GM21381 (cell line): ENCODE measurements at regions not wholly inside any gene's neighbourhood (a gene's known extent, or its start where the extent isn't known, plus 50 kb on each side); places are given as distances from the start of the nearest gene placed in this dataset.
A peak's percentile ranks its signal among the peaks of the same experiment; 100 is the strongest.
"Not testable (repeated sequence)": the region's sequence is repeated elsewhere in the genome, so short reads cannot be mapped to it uniquely, and the experiment has no call there.

Experiments
- ATAC-seq: cut with Tn5 transposase; IDR thresholded peaks from one replicate; pipeline ENCODE4 v1.9.1; 2021; ENCODE audit warnings: mild to moderate bottlenecking, moderate library complexity; ENCODE audit not compliant: unreplicated experiment

GRCh38 chr1:56133522-56134472, 445.6 kb downstream of the PLPP3 start:
- ATAC-seq = peak; percentile 43

- ATAC-seq = no peak
Observed at GRCh38 chr1:56132520-56132919, 446.8 kb downstream of the PLPP3 start.

DNA sequence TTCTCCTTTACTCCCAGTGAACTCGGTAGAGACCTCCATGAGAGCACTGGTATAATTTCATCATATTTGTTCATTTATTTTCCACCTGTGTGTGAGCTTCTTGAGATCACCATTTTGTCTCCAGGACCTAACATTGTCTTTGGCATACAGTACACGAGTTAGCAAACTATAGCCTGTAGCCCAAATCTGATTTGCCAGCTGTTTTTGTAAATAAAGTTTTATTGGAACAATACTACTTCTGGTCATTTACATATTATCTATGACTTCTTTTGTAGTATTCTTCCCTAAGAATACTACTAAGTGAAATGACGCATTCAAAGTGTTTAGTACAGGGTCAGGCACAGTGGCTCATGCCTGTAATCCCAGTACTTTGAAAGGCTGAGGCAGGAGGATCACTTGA, 449.5 kb downstream of the PLPP3 start:
- no peak for ATAC-seq

DNA sequence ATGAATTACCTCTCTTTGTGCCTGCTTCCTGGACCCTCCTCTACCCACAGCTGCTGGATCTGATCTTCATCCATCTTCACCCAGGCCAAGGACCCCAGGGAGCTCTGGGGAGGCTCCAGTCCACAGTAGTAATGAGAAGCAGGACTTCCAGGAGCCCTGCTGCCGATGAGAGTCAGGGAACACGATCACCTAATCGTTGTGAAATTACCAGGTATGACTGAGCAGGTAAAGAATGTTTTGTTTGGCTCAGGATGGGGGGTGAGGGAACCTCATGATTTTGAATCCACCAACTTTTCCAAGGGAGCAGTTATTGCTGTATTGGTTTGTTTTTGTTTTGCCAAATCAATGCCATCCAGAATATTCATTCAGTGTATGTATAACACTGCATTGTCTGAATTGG, 454.0 kb downstream of the PLPP3 start:
- no peak for ATAC-seq

DNA sequence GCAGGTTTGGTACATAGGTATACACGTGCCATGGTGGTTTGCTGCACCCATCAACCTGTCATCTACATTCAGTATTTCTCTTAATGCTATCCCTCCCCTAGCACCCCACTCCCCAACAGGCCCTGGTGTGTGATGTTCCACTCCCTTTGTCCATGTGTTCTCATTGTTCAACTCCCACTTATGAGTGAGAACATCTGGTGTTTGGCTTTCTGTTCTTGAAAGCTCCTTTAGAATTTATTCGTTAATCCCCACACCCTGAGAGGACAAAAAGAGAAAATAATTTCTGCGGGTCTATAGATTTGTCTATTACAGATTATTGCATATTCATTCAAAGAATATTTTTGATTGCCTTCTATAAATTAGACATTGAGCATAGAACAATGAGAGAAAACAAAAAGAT, 455.5 kb downstream of the PLPP3 start:
- no peak for ATAC-seq

DNA sequence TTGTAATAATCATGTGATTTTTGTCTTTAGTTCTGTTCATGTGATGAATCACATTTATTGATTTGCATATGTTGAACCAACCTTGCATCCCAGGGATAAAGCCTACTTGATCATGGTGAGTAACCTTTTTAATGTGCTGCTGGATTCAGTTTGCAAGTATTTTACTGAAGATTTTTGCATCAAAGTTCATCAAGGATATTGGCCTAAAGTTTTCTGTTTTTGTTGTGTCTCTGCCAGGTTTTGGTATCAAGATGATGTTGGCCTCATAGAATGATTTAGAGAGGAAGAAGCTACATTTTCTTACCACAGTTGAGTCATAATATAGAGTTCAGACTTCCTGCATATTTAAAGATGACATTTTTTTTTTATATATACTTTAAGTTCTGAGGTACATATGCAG, 455.9 kb downstream of the PLPP3 start:
- no peak for ATAC-seq

- ATAC-seq = no peak
Observed at GRCh38 chr1:56120021-56120420, 459.3 kb downstream of the PLPP3 start.

DNA sequence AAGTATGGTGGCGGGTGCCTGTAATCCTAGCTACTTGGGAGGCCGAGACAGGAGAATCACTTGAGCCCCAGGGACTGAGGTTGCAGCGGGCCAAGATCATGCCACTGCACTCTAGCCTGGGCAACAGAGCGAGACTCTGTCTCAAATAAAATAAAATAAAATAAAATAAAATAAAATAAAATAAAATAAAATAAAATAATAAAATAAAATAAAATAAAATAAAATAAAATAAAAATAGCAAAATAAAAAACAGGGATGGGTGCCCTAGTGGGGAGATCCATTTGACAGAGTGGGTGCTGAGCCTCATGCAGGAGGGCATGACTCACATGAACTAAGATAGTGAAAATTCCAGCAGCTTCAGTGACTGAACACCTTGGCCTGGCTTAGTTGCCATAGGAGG, 460.7 kb downstream of the PLPP3 start:
- not testable (repeated sequence) for ATAC-seq

DNA sequence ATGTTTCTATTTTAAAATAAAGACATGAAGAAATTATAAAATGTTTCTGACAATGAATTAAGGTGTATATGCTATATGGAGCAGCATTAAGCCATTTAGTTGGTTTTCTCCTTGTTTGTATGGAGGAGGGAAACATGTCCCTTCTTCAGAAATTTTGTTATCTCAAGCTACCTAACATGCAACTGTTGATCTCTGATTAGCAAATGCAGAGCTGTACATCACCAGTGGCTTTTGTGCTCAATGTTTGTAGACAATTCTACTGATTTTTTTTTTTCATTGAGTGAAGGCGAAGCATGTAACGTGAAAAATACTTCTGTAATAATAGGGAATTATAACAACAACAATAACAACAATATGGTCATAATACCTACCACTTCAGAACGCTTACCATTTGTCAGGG, 463.7 kb downstream of the PLPP3 start:
- no peak for ATAC-seq

DNA sequence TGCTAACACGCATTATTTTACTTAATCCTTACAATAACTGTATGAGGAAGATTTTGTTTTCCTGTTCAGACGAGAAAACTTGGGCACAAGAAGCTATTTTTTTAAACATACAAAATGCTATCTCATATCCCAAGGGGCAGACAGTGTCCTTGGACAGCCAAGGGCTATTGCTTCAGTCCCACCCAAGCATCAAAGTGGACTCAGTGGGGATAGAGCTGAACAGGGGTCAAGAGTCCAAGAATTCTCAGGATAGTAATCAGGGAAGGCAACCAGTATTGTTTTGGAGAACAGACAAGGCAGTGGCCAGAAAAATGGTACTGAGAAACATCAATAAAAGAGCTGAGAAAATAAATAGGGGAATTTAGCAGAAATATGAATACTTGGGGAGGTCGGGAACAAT, 465.7 kb downstream of the PLPP3 start:
- no peak for ATAC-seq

DNA sequence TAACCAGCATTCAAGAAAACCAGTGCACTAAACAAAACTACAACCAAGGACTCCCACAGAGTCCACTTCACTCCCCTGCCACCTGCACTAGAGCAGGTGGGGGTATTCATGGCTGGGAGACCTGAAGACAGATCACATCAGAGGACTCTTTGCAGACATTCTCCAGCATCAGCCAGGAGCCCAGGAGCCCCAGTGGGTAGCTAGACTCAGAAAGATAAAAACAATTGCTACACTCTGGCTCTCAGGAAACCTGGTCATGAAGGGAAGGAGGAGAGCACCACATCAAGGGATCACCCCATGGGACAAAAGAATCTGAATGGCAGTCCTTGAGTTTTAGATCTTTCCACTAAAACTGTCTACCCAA, 472.1 kb downstream of the PLPP3 start:
- no peak for ATAC-seq

DNA sequence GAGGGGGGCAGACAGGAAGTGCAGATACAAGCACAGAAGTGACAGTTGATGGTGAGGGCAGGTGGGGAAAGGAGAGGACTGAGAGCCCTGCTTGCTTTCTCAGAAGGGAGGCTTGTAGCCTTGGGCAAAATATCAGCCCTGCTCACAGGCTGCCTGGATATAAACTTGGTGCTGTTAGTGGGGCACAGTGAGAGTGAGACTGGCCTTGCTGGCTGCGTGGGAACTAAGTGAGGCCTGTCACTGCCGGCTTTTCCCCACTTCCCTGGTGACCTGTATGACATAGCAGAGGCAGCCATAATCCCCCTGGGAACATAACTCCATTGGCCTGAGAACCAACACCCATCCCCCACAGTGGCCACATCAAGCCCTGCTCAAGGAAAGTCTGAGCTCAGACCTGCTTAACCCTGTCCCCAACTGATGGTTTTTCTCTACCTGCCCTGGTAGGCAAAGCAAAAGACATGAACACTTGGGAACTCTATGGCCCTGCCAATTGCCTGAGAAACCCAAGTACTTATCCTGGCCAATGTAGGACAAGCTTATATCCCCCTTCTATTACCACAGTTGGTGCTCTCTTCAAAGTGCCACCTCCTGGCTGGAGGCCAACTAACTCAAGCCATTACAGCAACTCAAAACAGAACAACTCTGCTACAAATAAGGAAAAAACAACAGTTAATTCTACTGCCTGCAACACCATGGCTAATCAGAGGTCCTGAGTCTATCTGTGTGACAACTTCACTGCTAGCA, 472.7 kb downstream of the PLPP3 start:
- no peak for ATAC-seq

DNA sequence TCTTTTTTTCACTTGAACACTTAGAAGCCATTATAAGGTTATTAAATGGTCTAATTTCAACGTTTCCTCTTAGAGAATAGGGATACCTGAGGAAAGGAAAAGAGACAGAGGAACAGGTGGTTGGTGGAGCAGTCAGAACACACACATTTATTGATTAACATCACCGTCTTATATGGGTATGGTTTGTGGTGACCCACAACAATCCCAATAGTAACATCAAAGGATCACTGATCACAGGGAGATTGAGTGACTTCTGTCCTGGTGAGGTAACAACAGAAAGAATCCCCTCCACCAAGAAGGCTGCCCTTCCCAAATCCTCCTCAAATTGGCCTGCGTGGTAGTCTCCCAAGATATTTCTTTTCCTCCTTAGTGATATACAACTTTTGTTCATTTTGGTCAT, 474.0 kb downstream of the PLPP3 start:
- ATAC-seq = no peak

GRCh38 chr1:56099766-56100265, 479.5 kb downstream of the PLPP3 start:
- ATAC-seq = no peak

DNA sequence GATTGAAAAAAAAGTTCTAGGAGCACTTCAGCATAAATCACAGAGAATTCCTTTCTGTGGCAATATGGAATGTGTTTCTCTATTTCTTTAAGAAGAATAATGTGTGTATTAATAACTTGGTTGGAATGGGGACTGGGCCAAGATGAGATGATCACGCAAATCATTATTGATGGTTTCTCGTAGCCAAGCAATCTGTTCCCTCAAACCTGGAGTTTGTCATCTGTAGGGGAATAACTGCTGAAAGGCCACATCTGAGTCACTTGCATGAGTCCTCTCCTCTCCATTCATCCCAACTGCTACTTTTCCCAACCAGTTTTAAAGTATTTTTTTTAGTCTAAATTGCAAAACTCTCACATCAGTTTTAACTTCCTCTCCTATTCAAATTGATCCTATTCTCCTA, 480.4 kb downstream of the PLPP3 start:
- no peak for ATAC-seq

DNA sequence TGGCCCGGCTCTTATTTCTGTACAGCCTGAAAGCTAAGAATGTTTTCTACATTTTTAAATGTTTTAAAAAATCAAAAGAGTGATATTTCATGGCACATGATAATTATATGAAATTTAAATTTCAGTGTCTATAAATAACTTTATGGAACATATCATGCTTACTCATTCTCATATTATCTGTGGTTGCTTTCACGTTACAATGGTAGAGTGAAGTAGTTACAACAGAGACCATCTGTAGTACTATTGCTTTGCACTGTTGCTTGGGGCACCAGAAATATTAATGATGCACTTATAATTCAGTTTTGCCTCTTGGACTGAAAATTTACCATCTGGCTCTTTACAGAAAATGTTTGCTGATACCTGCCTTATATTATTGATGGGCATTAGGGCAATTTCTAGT, 481.6 kb downstream of the PLPP3 start:
- no peak for ATAC-seq

DNA sequence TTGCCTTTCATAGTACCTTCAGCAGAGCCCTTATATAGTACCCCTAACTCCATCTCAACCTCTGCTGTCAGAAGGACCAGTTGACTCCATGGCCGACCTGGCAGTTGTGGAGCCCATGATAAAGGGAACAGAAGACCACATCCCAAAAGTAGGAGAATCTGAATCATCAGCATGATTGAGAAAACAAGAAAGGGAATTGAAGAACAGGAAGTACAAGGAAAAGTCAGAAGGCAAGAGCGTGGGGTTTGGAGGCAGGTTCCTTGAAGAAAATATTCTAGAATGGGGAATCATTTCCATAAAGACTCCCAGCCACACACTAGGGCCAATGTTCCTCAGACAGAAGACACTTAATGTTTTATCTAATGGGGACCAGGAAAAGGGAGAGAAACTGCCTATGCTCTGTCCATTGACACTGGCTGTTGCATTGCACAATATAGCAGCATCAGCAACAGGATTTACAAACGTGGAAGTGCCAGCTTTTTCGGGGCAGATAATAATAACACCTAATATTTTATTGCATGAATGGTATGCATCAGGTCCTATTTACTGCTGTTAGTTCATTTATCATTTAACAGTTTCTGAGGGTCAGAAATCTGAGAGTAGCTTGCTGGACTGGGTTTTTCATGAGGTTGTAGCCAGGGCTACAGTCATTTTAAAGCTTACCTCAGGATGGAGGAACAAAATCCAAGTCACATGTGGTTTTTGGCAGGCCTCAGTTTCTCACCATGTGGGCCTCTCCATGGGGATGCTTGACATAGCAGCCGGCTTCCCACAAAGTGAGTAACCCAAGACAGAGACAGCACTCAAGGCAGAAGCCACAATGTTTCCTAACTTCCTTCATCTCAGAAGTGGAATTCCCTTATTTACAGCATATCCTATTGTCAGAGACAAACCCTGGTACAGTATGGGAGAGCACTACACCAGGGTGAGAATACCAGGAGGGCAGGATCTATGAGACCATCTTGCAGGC, 483.4 kb downstream of the PLPP3 start:
- no peak for ATAC-seq

- ATAC-seq = no peak
Observed at GRCh38 chr1:56094168-56094567, 485.2 kb downstream of the PLPP3 start.

GRCh38 chr1:56092684-56093570, 486.4 kb downstream of the PLPP3 start:
- no peak for ATAC-seq

GRCh38 chr1:56089826-56090225, 489.5 kb downstream of the PLPP3 start:
- ATAC-seq = not testable (repeated sequence)
